Hematopoietic multipotent progenitor cell treated with erythropoietin and hydrocortisone succinate and interleukin-3 and kit ligand, for 17 days (in vitro differentiated cells): ENCODE measurements at regions not wholly inside any gene's neighbourhood (a gene's known extent, or its start where the extent isn't known, plus 50 kb on each side); places are given as distances from the start of the nearest gene placed in this dataset.
"Not testable (repeated sequence)": the region's sequence is repeated elsewhere in the genome, so short reads cannot be mapped to it uniquely, and the experiment has no call there.

Experiments
- DNase-seq: peaks from one replicate; pipeline ENCODE4 v3.0.0-alpha.2; 2015; ENCODE audit warnings: low spot score

- no peak for DNase-seq
Observed at GRCh38 chr17:68700421-68700820, 99.3 kb upstream of the FAM20A start.

GRCh38 chr17:68699936-68700335, 98.8 kb upstream of the FAM20A start:
- no peak for DNase-seq

GRCh38 chr17:68698746-68699145, 97.6 kb upstream of the FAM20A start:
- DNase-seq: no peak

- no peak for DNase-seq
Observed at GRCh38 chr17:68697850-68698361, 96.7 kb upstream of the FAM20A start.

- DNase-seq: no peak
Observed at GRCh38 chr17:68695659-68696058, 94.5 kb upstream of the FAM20A start.

- DNase-seq: no peak
Observed at GRCh38 chr17:68694791-68695485, 93.8 kb upstream of the FAM20A start.

- no peak for DNase-seq
Observed at GRCh38 chr17:68693896-68694295, 92.7 kb upstream of the FAM20A start.

- DNase-seq: no peak
Observed at GRCh38 chr17:68693466-68693865, 92.3 kb upstream of the FAM20A start.

- no peak for DNase-seq
Observed at GRCh38 chr17:68686108-68686988, 85.2 kb upstream of the FAM20A start.

- no peak for DNase-seq
Observed at GRCh38 chr17:68684949-68685357, 83.8 kb upstream of the FAM20A start.

- DNase-seq: no peak
Observed at GRCh38 chr17:68682903-68683302, 81.7 kb upstream of the FAM20A start.

GRCh38 chr17:68679882-68680281, 78.7 kb upstream of the FAM20A start:
- DNase-seq: no peak

GRCh38 chr17:68676856-68677255, 75.7 kb upstream of the FAM20A start:
- DNase-seq: no peak

- no peak for DNase-seq
Observed at GRCh38 chr17:68675723-68676122, 74.6 kb upstream of the FAM20A start.

- no peak for DNase-seq
Observed at GRCh38 chr17:68674029-68674925, 73.1 kb upstream of the FAM20A start.

- no peak for DNase-seq
Observed at GRCh38 chr17:68670967-68671693, 70.0 kb upstream of the FAM20A start.

- DNase-seq: not testable (repeated sequence)
Observed at GRCh38 chr17:68666438-68666837, 65.3 kb upstream of the FAM20A start.

- DNase-seq: no peak
Observed at GRCh38 chr17:68665373-68665772, 64.2 kb upstream of the FAM20A start.

GRCh38 chr17:68662479-68662878, 61.3 kb upstream of the FAM20A start:
- no peak for DNase-seq

- DNase-seq: no peak
Observed at GRCh38 chr17:68662037-68662432, 60.9 kb upstream of the FAM20A start.

GRCh38 chr17:68661265-68662036, 60.3 kb upstream of the FAM20A start:
- no peak for DNase-seq
